ENCODE measurements at regions not wholly inside any gene's neighbourhood (a gene's known extent, or its start where the extent isn't known, plus 50 kb on each side); places are given as distances from the start of the nearest gene placed in this dataset.

GRCh38 chr15:69530991-69531664 lies 78.5 kb downstream of the RPLP1 start:
- DNase-seq (ENCODE audit: low read depth, low spot score): no peak

- no peak for DNase-seq (ENCODE audit: low read depth, low spot score)
Measured at GRCh38 chr15:69531665-69532027, 79.0 kb downstream of the RPLP1 start.

GRCh38 chr15:69532066-69532465 lies 79.4 kb downstream of the RPLP1 start:
- no peak for DNase-seq (ENCODE audit: low read depth, low spot score)

GRCh38 chr15:69532856-69533255 lies 80.2 kb downstream of the RPLP1 start:
- DNase-seq (ENCODE audit: low read depth, low spot score): no peak

DNA sequence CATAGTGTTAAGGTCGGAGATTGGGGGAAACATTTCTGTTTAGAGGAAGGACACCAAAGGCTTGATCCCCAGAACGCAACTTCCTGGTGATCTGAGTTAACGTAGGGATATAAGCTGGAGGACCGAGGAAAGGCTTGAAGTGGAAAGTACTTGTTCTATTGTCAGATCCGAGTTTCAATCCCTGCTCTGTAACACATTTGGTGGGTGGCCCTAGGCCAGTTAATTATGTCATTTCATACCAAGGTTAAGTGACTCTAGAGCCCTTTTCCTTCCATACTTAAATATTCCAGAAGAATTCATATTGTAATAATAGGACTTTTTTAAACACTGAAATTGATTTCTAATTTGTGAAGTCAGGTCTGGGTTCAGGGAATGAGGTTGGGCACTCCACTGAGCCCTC lies 80.9 kb downstream of the RPLP1 start:
- no peak for DNase-seq (ENCODE audit: low read depth, low spot score)

- DNase-seq (ENCODE audit: low read depth, low spot score): no peak
Measured at GRCh38 chr15:69535101-69535638, 82.6 kb downstream of the RPLP1 start.

- DNase-seq (ENCODE audit: low read depth, low spot score): no peak
Measured at GRCh38 chr15:69535998-69536397, 83.4 kb downstream of the RPLP1 start.

DNA sequence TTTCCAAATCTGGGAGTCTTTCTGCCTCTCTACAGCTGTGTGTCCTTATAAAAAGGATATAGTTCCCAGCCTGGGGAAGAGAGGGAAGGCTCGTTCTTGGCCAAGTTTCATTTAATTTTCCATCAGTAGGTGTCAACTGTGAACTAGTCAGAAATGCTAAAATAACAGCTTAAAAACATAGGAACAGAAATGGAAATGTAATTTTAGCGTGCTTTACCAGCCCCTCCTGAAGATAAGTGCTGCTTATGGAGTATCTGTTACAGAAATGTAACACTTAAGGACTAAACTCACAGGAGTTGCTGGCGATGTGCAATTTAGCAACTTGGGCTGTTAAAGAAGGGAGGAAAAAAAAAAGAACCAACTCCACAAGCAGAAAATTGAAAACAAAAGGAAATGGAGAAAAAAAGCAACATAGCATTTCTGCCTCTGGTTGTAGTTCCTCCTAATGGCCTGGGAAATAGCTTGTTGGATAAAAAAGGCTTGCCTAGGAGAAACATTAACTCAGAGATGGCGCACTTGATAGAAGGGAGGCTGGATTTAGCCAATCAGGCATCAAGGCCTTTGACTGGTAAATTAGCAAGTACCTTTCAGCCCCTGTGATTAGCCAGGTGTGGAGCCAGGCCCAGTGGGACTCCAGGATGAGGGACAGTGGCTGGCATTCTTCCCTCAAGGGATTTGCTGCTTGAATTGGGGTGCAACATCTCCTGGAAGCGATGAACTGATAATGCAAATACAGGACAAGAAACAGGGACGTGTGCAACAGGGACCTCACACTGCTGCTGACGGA lies 84.3 kb downstream of the RPLP1 start:
- DNase-seq (ENCODE audit: low read depth, low spot score): no peak

GRCh38 chr15:69537901-69538300 lies 85.3 kb downstream of the RPLP1 start:
- no peak for DNase-seq (ENCODE audit: low read depth, low spot score)

DNA sequence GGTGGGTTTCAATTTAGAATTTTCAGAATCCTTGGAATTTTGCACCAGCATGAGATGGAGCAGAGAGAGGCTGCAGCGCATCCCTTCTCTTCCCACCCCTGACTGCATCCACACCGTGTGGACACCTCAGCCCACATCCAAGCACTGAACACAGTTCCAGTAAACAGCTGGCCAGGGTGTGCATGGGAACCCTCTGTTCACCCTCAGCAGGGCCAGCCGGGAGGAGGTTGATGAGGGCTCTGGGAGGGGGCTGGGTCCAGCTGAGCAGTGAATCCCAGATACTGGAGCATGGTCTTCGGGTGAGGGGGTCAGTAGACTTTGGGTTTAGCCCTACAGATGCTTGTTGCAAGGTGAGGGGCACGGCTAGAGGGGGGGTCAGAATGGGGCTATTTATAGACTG lies 85.8 kb downstream of the RPLP1 start:
- no peak for DNase-seq (ENCODE audit: low read depth, low spot score)

- no peak for DNase-seq (ENCODE audit: low read depth, low spot score)
Measured at GRCh38 chr15:69539345-69539744, 86.7 kb downstream of the RPLP1 start.

- DNase-seq (ENCODE audit: low read depth, low spot score): no peak
Measured at GRCh38 chr15:69540622-69541021, 88.0 kb downstream of the RPLP1 start.

GRCh38 chr15:69542028-69542427 lies 89.4 kb downstream of the RPLP1 start:
- DNase-seq (ENCODE audit: low read depth, low spot score): no peak

- no peak for DNase-seq (ENCODE audit: low read depth, low spot score)
Measured at GRCh38 chr15:69543681-69544364, 91.2 kb downstream of the RPLP1 start.

DNA sequence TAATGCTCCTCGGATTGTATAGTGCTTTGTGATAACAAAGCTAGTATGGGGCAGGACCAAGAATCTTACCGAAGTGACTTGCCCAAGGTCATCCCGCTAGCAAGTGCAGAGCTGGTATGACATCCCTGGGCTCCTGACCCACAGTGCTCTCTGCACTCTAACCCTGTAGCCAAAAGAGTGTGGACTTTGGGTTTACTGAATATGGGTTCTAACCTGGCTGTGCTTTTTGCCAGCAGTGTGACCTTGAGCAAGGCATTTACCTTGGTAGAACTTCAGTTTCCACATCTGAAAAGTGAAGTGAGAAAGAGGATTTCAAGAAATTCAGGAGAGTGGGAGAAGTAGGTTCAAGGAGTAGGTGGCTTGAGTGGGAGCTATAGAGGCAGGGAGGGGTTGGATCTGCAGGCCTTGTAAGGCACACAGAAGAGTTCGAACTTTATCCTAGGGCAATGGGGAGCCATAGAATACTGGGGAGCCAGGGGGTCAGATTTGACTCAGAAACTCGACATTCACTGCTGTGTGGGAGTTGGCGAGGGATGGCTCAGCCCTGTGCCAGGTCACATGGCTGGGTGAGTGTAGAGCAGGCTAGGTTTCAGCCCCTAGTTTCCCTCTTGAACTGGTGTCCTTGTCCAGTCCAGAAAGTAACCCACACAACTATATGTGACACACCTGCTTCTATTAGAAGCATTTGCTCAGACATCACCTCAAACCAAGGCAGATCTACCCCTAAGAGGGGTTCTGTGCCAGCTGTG lies 91.9 kb downstream of the RPLP1 start:
- DNase-seq (ENCODE audit: low read depth, low spot score): no peak

DNA sequence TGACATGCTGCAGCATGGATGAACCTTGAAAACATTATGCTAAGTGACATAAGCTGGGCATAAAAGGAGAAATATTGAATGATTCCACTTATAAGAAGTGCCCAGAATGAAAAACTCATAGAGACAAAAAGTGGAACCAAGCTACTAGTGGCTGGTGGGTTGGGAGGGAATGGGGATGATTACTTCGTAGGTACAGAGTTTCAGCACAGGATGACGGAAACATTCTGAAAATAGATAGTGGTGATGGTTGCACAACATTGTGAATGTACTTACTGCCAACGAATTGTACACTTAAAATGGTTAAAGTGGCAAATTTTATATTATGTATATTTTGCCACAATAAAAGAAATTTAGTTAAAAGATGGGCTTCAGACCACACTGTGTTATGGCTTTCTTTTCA lies 93.6 kb downstream of the RPLP1 start:
- no peak for DNase-seq (ENCODE audit: low read depth, low spot score)

GRCh38 chr15:69548395-69549180 lies 96.0 kb downstream of the RPLP1 start:
- DNase-seq (ENCODE audit: low read depth, low spot score): no peak

- no peak for DNase-seq (ENCODE audit: low read depth, low spot score)
Measured at GRCh38 chr15:69551391-69552056, 98.9 kb downstream of the RPLP1 start.

DNA sequence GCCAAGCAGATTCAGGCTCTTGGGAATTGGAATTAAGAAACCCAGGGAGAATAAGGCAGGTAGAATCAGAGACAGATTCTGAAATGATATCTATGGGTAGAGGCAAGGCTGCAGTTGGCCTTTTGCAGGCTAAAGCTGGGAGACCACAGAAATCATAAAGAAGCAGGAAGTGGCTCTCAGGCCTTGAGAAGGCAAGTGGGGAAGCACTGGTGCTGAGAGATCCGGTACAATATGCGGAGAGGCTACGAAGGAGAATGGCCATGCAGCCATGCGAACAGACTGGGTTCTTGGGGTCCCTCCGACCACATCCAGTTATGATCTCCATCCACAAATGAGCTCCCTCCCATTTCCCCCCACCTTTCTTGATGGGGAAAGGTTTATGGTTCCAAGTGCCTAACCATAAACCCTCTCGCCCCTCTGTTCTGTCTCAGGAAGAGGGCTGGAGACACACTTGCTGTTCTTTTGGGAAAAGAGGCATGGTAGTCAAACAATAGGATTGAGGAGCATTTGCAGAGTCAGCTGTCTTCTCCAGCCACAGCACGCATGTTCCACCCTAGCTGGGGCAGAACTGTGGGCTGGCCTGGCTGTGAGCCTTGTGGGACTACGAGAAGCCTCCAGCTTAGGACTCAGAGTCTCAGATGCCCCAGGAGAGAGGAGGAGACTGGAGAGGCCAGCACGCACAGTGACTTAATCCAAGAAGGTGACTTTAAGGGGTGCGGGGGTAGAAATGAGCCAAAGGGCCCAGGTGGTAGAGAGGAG lies 99.6 kb downstream of the RPLP1 start:
- DNase-seq (ENCODE audit: low read depth, low spot score): no peak

- DNase-seq (ENCODE audit: low read depth, low spot score): no peak
Measured at GRCh38 chr15:69553686-69554085, 101.1 kb downstream of the RPLP1 start.

Measured in iPS DF 19.7 (cell line).